NCI-H2029 treated with DMSO at 0.1 percent for 48 hours (cell line): ENCODE measurements at regions not wholly inside any gene's neighbourhood (a gene's known extent, or its start where the extent isn't known, plus 50 kb on each side); places are given as distances from the start of the nearest gene placed in this dataset.

ENCODE experiments used
- DNase-seq: peaks from one replicate; lab custom pipeline; 2025; lab: John Stamatoyannopoulos, UW

GRCh38 chr14:99099051-99099787, 172.8 kb downstream of the BCL11B start:
- DNase-seq, result no peak

GRCh38 chr14:99100497-99101270, 171.3 kb downstream of the BCL11B start:
- DNase-seq, result no peak

GRCh38 chr14:99101855-99102461, 170.0 kb downstream of the BCL11B start:
- DNase-seq, result no peak

- DNase-seq, result no peak
Measured at GRCh38 chr14:99116741-99117295, 155.2 kb downstream of the BCL11B start.

- DNase-seq, result no peak
Measured at GRCh38 chr14:99117671-99118045, 154.3 kb downstream of the BCL11B start.

GRCh38 chr14:99118046-99118721, 153.8 kb downstream of the BCL11B start:
- no peak for DNase-seq

GRCh38 chr14:99118946-99119345, 153.1 kb downstream of the BCL11B start:
- DNase-seq, result no peak
